GM04504 (cell line): ENCODE measurements at regions not wholly inside any gene's neighbourhood (a gene's known extent, or its start where the extent isn't known, plus 50 kb on each side); places are given as distances from the start of the nearest gene placed in this dataset.

ENCODE experiments used
- DNase-seq: peaks from one replicate; pipeline ENCODE4 v3.0.0-alpha.2; 2012; ENCODE audit warnings: low read depth

- DNase-seq, result no peak
These were observed 60.8 kb upstream of the WLS start for GRCh38 chr1:68293122-68293521.

GRCh38 chr1:68291688-68292384 is 59.5 kb upstream of the WLS start:
- DNase-seq, result no peak

- DNase-seq, result no peak
These were observed 54.9 kb upstream of the WLS start for GRCh38 chr1:68287241-68287640.

GRCh38 chr1:68285046-68285445 is 52.7 kb upstream of the WLS start:
- DNase-seq, result no peak

GRCh38 chr1:68281946-68282615 is 49.8 kb upstream of the WLS start:
- no peak for DNase-seq
